NT2/D1 (cell line): ENCODE measurements at regions not wholly inside any gene's neighbourhood (a gene's known extent, or its start where the extent isn't known, plus 50 kb on each side); places are given as distances from the start of the nearest gene placed in this dataset.

ENCODE experiments used
- YY1 ChIP-seq: IDR thresholded peaks from 2 replicates; pipeline ENCODE4 v1.6.1; 2011; ENCODE audit not compliant: insufficient read length, insufficient read depth
- ZNF274 ChIP-seq: IDR thresholded peaks from 2 replicates; pipeline ENCODE4 v1.6.1; 2011; ENCODE audit warnings: mild to moderate bottlenecking, low read depth, low read length

DNA sequence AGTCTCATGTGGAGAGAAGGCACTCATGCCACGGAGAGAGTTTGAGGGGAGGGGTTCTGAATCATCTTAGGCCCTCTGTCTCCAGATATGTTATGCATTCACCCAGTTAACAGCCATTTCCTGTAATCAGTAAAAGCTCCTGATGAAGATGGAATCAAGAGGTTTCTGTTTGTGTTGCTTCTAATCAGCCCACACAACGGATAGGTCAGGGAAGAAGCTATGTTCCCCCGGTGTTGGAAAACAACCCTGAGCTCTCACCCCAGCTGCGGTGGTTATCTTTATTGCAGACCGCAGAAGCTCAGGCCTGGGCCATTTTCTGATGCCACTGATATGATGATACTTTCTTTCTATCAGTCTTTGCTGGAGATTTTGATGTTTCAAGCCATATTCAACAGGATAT, 338.5 kb upstream of the ONECUT1 start:
- no peak for TF ChIP-seq YY1
- TF ChIP-seq ZNF274, result no peak
